ENCODE measurements at regions not wholly inside any gene's neighbourhood (a gene's known extent, or its start where the extent isn't known, plus 50 kb on each side); places are given as distances from the start of the nearest gene placed in this dataset.

DNA sequence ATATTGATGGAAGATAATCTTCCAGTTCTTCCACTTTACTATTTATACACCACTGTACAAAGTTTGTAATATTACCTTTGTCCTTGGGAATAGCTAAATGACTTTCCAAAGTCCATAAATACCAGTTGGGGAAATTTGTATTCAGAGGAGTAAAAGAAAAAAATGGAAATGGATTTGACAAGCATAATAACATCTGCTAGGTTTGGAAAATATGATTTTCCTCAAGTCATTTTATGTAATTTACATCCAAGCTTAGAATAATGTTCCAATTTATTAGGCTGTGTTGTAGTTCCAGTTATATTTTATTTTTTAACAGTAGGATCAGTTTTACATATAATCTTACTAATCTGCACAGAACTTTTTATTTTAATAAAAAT is 563.0 kb upstream of the PKDCC start:
- TF ChIP-seq, protein P1, sequence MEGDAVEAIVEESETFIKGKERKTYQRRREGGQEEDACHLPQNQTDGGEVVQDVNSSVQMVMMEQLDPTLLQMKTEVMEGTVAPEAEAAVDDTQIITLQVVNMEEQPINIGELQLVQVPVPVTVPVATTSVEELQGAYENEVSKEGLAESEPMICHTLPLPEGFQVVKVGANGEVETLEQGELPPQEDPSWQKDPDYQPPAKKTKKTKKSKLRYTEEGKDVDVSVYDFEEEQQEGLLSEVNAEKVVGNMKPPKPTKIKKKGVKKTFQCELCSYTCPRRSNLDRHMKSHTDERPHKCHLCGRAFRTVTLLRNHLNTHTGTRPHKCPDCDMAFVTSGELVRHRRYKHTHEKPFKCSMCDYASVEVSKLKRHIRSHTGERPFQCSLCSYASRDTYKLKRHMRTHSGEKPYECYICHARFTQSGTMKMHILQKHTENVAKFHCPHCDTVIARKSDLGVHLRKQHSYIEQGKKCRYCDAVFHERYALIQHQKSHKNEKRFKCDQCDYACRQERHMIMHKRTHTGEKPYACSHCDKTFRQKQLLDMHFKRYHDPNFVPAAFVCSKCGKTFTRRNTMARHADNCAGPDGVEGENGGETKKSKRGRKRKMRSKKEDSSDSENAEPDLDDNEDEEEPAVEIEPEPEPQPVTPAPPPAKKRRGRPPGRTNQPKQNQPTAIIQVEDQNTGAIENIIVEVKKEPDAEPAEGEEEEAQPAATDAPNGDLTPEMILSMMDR (IDR thresholded peaks at IDR 0.05; ENCODE audit: control insufficient read depth, insufficient read depth, low read depth, low read length, missing control alignments) = no peak
- H3K4me3 ChIP-seq (ENCODE audit: control insufficient read depth, low read depth, low read length) = no peak overlapping the region
- DNase-seq (ENCODE audit: low read depth) = no peak

GRCh38 chr2:41486948-41487347 is 560.9 kb upstream of the PKDCC start:
- no peak for DNase-seq (ENCODE audit: low read depth)
- TF ChIP-seq, protein P1 (IDR thresholded peaks at IDR 0.05; ENCODE audit: control insufficient read depth, insufficient read depth, low read depth, low read length, missing control alignments) = no peak
- H3K4me3 ChIP-seq (ENCODE audit: control insufficient read depth, low read depth, low read length) = no peak overlapping the region

DNA sequence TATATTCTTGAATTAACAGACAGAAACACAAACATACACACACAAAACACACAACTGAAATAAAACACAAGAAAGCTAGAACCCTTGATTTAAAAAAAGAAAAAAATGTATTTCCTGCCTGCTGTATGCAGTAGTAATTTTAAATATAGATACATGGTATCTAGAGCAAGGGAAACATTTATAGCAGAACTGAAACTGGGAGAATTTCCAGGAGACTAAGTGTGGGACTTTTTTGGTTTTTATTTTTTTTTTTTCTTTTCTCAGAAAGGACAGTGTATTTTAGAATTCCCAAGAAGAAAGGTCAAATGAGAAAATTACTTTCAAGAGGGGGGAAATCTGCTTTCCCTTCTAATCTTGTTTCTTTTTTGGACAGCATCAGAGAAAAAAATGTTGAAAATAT is 558.9 kb upstream of the PKDCC start:
- no peak overlapping the region for H3K4me3 ChIP-seq (ENCODE audit: control insufficient read depth, low read depth, low read length)
- DNase-seq (ENCODE audit: low read depth) = no peak
- TF ChIP-seq, protein P1 (IDR thresholded peaks at IDR 0.05; ENCODE audit: control insufficient read depth, insufficient read depth, low read depth, low read length, missing control alignments) = no peak

DNA sequence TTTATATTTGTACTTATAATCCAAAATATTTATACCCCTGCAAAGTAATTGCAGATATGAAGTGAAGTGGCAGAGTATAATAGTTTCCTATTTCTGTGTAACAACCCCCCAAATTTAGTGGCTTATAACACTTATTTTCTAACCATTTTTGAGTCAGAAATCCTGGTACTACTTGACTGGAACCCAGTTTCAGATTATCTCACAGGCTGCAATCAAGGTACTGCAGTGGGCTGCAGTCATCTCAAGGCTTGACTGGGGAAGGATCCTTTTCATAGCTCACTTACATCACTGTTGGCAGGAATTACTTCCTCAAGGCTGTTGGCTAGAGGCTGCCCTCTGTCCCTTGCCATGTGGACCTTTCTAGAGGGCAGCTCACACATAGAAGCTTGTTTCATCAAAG is 558.2 kb upstream of the PKDCC start:
- no peak overlapping the region for H3K4me3 ChIP-seq (ENCODE audit: control insufficient read depth, low read depth, low read length)
- no peak for DNase-seq (ENCODE audit: low read depth)
- TF ChIP-seq, protein P1 (IDR thresholded peaks at IDR 0.05; ENCODE audit: control insufficient read depth, insufficient read depth, low read depth, low read length, missing control alignments) = no peak

GRCh38 chr2:41495050-41495449 is 552.8 kb upstream of the PKDCC start:
- TF ChIP-seq, protein P1 (IDR thresholded peaks at IDR 0.05; ENCODE audit: control insufficient read depth, insufficient read depth, low read depth, low read length, missing control alignments) = no peak
- no peak overlapping the region for H3K4me3 ChIP-seq (ENCODE audit: control insufficient read depth, low read depth, low read length)
- DNase-seq (ENCODE audit: low read depth) = no peak

- DNase-seq (ENCODE audit: low read depth) = no peak
- TF ChIP-seq, protein P1 (IDR thresholded peaks at IDR 0.05; ENCODE audit: control insufficient read depth, insufficient read depth, low read depth, low read length, missing control alignments) = no peak
- no peak overlapping the region for H3K4me3 ChIP-seq (ENCODE audit: control insufficient read depth, low read depth, low read length)
These were observed 550.9 kb upstream of the PKDCC start for GRCh38 chr2:41496908-41497307.

GRCh38 chr2:41498781-41499180 is 549.0 kb upstream of the PKDCC start:
- H3K4me3 ChIP-seq (ENCODE audit: control insufficient read depth, low read depth, low read length) = no peak overlapping the region
- no peak for DNase-seq (ENCODE audit: low read depth)
- TF ChIP-seq, protein P1 (IDR thresholded peaks at IDR 0.05; ENCODE audit: control insufficient read depth, insufficient read depth, low read depth, low read length, missing control alignments) = no peak
